ENCODE measurements at regions not wholly inside any gene's neighbourhood (a gene's known extent, or its start where the extent isn't known, plus 50 kb on each side); places are given as distances from the start of the nearest gene placed in this dataset.
"Not testable (repeated sequence)": the region's sequence is repeated elsewhere in the genome, so short reads cannot be mapped to it uniquely, and the experiment has no call there.

DNA sequence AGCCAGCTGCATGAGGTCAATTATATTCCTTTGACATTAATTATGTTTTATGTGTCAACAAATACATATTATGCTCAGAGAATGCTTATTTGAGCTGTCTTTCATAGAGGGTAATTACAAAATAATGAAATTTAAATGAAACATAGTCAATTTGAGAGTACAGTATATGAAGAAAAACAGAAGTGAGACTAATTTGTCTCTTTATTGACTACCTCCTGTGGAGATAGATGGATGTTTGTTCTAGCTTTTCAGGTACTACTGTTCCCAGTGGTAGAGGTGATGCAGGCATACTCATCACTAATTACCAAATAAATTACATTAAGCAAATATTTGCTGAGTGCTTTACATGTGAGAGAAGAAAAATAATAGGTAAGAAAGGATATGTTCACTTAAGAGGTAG lies 1129.6 kb downstream of the OTOL1 start:
- Mint-ChIP-seq H3K9me3 (peaks cover 26% of the 10 kb centered on the region), H3K27me3 (no peaks in the 10 kb centered on the region), H3K27ac (no peak overlapping the region), H3K4me1 (ENCODE audit: low read depth) (no peaks in the 10 kb centered on the region), H3K36me3 (ENCODE audit: low read depth) (no peaks in the 10 kb centered on the region), H3K4me3 (no peak overlapping the region)
- intact Hi-C loops (cut with micrococcal nuclease): no loop called here

DNA sequence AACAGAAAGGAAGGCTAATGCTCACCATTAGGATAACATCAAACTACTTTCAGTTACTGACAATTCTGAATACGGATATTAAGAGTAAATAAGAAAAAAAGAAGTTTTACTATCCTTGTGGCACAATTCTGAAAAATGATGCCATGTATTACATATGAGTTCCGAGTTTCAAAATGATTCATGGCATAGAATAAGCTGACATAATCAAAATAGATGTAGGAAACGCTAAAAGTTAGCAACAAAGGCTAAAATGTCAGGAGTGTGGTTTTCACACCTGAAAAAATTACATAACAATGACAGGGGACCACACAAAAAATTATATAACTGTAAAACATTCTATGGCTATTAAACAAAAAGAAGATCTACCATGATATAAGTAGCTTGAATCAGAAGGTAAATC lies 1131.9 kb downstream of the OTOL1 start:
- Mint-ChIP-seq H3K4me1 (ENCODE audit: low read depth) (no peaks in the 10 kb centered on the region), H3K36me3 (ENCODE audit: low read depth) (no peaks in the 10 kb centered on the region), H3K9me3 (peaks cover 4% of the 10 kb centered on the region), H3K27me3 (no peaks in the 10 kb centered on the region), H3K4me3 (no peak overlapping the region), H3K27ac (no peak overlapping the region)
- intact Hi-C loops (cut with micrococcal nuclease): no loop called here

DNA sequence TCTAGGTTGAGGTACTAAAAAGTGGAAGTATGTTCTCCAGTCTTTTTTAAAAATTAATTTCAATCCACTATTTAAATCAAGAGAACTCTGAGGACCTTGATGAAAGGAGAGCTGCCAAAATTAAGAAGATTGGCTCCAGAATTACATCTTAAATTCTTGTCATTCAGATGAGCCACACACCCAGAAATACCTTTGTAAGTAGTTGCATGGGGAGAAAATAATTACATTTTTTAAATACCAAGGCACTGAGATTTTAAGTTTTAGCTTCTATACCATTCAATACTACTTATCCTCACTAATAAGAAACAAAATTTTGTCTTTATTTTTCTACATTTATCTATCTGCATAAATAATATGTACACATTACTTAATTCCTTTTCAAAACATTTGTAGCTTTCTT lies 1132.8 kb downstream of the OTOL1 start:
- H3K4me3 Mint-ChIP-seq: no peak overlapping the region
- no peaks in the 10 kb centered on the region for H3K36me3 Mint-ChIP-seq (ENCODE audit: low read depth)
- H3K9me3 Mint-ChIP-seq: no peaks in the 10 kb centered on the region
- intact Hi-C loops (cut with micrococcal nuclease): no loop called here
- H3K27ac Mint-ChIP-seq: no peak overlapping the region
- no peaks in the 10 kb centered on the region for H3K4me1 Mint-ChIP-seq (ENCODE audit: low read depth)
- no peaks in the 10 kb centered on the region for H3K27me3 Mint-ChIP-seq

DNA sequence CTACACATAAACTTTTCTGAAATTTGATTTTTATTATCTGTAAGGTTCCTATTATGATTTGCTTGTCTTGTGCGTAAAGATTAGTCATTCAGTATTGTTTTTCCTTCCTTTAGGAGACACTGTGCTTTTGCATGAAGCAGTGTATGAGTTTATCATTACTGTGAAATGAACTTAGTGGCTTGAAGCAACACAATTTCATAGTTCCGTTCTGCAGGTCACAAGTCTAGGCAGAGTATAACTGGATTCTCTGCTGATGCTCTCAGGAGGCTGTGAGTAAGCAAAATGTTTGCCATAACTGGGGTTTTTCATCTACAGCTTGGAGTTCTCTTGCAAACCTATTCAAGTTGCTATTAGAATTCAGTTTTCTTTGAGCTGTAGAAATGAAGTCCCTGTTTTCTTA lies 1136.1 kb downstream of the OTOL1 start:
- no peak overlapping the region for H3K27ac Mint-ChIP-seq
- no peaks in the 10 kb centered on the region for H3K27me3 Mint-ChIP-seq
- no peaks in the 10 kb centered on the region for H3K4me1 Mint-ChIP-seq (ENCODE audit: low read depth)
- H3K9me3 Mint-ChIP-seq: peaks cover 13% of the 10 kb centered on the region
- H3K36me3 Mint-ChIP-seq (ENCODE audit: low read depth): no peaks in the 10 kb centered on the region
- no peak overlapping the region for H3K4me3 Mint-ChIP-seq
- intact Hi-C loops (cut with micrococcal nuclease): no loop called here

DNA sequence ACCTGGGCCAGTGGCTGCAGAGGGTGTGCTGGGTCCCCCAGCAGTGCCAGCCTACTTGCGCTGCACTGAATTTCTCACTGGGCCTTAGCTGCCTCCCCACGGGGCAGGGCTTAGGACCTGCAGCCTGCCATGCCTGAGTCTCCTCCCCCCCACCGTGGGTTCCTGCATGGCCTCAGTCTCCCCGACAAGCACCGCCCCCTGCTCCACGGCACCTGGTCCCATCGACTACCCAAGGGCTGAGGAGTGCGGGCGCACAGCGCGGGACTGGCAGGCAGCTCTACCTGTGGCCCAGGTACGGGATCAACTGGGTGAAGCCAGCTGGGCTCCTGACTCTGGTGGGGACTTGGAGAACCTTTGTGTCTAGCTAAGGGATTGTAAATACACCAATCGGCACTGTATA lies 1143.6 kb downstream of the OTOL1 start:
- H3K27me3 Mint-ChIP-seq; H3K4me3 Mint-ChIP-seq; H3K27ac Mint-ChIP-seq; H3K36me3 Mint-ChIP-seq (ENCODE audit: low read depth); intact Hi-C loops (cut with micrococcal nuclease); H3K4me1 Mint-ChIP-seq (ENCODE audit: low read depth): not testable (repeated sequence)
- peaks cover 30% of the 10 kb centered on the region for H3K9me3 Mint-ChIP-seq

DNA sequence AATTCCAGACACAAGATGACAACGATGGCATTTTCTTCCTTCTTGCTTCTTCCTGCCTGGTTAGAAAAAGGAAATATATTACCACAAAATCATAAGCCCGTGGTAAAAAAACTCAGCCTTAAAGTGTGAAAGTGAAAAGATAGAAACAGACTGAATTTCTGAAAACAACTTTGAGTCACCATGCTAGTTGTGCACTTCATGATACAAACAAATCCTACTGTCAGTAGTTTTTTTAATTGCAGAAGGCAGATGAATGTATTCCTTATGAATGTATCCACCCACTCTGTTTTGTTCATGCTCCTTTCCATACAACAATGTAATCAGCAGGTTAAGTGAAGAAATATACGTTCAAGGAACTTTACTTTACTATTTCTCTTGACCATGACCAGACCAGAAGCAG lies 1144.7 kb downstream of the OTOL1 start:
- Mint-ChIP-seq H3K36me3 (ENCODE audit: low read depth) (no peaks in the 10 kb centered on the region), H3K4me1 (ENCODE audit: low read depth) (no peaks in the 10 kb centered on the region), H3K27ac (no peak overlapping the region), H3K9me3 (peaks cover 26% of the 10 kb centered on the region), H3K4me3 (no peak overlapping the region), H3K27me3 (no peaks in the 10 kb centered on the region)
- intact Hi-C loops (cut with micrococcal nuclease): no loop called here

DNA sequence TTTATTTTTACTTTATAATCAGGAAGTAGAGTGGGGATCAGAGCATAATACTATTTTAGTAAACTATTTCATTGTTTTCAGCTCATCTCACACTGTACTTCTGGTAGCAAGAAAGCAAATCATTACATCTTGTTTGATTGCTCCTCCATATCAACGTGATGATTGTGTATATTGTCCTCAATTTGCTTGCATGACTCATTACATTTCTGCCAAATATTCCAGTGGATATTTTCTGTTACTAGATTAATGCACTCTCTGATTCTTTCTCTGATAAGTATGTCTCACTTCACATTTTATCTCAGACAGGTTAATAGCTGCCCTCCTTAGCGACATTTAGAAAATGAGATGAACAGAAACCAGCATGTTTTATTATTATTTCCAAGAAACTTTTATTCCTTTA lies 1145.3 kb downstream of the OTOL1 start:
- Mint-ChIP-seq H3K36me3 (ENCODE audit: low read depth) (no peaks in the 10 kb centered on the region), H3K9me3 (peaks cover 28% of the 10 kb centered on the region), H3K4me3 (no peak overlapping the region), H3K4me1 (ENCODE audit: low read depth) (no peaks in the 10 kb centered on the region), H3K27me3 (no peaks in the 10 kb centered on the region), H3K27ac (no peak overlapping the region)
- intact Hi-C loops (cut with micrococcal nuclease): no loop called here

DNA sequence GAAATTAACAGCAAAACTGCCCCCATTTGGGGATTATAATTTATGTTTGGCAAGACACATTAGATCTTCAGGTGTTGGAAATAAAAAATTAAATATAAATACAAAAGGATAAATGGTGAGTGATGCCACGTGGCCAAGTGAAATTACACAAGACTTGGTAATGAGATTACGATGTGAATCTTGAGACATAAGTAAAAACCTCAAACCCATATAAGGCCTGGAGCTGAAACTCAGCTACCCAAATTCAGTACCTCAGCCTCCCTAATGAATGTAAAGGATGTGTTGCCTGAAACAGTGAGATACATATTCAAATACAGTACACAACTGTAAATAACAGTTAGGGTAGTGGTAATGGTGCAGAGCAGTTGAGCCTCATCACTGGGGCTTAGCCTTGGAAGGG lies 1146.6 kb downstream of the OTOL1 start:
- H3K4me3 Mint-ChIP-seq: no peak overlapping the region
- H3K4me1 Mint-ChIP-seq (ENCODE audit: low read depth): no peaks in the 10 kb centered on the region
- no peak overlapping the region for H3K27ac Mint-ChIP-seq
- no peaks in the 10 kb centered on the region for H3K27me3 Mint-ChIP-seq
- H3K9me3 Mint-ChIP-seq: peaks cover 31% of the 10 kb centered on the region
- no peaks in the 10 kb centered on the region for H3K36me3 Mint-ChIP-seq (ENCODE audit: low read depth)
- intact Hi-C loops (cut with micrococcal nuclease): no loop called here

DNA sequence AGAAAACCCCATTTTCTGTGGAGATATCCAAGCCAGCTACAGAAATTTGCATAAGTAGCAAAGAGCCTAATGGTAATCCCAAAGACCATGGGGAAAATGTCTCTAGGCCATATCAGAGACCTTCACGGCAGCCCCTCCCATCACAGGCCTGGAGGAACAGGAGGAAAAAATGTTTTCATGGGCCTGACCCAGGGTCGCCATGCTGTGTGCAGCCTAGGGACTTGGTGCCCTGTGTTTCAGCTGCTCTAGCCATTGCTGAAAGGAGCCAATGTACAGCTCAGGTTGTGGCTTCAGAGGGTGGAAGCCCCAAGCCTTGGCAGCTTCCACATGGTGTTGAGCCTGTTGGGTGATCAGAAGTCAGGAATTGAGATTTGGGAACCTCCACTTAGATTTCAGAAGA lies 1150.7 kb downstream of the OTOL1 start:
- H3K27me3 Mint-ChIP-seq: no peaks in the 10 kb centered on the region
- no peak overlapping the region for H3K27ac Mint-ChIP-seq
- peaks cover 32% of the 10 kb centered on the region for H3K9me3 Mint-ChIP-seq
- no peaks in the 10 kb centered on the region for H3K4me1 Mint-ChIP-seq (ENCODE audit: low read depth)
- H3K4me3 Mint-ChIP-seq: no peak overlapping the region
- intact Hi-C loops (cut with micrococcal nuclease): no loop called here
- H3K36me3 Mint-ChIP-seq (ENCODE audit: low read depth): no peaks in the 10 kb centered on the region

DNA sequence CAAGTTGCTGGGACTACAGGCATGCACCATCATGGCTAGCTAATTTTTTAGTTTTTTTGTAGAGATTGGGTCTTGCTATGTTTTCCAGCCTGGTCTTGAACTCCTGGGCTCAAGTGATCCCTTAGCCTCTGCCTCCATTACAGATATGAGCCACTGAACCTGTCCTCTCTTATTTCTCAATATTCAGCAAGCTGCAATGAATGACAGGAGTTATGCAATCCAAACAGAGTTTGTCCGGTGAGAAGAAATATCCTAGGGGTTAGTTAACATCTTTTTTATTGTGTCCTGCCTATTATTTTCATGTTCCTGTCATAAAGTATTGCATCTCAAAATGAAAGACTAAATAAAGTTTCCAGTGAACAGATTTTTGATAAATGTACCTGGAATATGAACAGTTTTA lies 1161.4 kb downstream of the OTOL1 start:
- Mint-ChIP-seq H3K27ac (no peak overlapping the region), H3K4me3 (no peak overlapping the region), H3K9me3 (peaks cover 31% of the 10 kb centered on the region), H3K36me3 (ENCODE audit: low read depth) (no peaks in the 10 kb centered on the region), H3K27me3 (no peaks in the 10 kb centered on the region), H3K4me1 (ENCODE audit: low read depth) (no peaks in the 10 kb centered on the region)
- intact Hi-C loops (cut with micrococcal nuclease): no loop called here

DNA sequence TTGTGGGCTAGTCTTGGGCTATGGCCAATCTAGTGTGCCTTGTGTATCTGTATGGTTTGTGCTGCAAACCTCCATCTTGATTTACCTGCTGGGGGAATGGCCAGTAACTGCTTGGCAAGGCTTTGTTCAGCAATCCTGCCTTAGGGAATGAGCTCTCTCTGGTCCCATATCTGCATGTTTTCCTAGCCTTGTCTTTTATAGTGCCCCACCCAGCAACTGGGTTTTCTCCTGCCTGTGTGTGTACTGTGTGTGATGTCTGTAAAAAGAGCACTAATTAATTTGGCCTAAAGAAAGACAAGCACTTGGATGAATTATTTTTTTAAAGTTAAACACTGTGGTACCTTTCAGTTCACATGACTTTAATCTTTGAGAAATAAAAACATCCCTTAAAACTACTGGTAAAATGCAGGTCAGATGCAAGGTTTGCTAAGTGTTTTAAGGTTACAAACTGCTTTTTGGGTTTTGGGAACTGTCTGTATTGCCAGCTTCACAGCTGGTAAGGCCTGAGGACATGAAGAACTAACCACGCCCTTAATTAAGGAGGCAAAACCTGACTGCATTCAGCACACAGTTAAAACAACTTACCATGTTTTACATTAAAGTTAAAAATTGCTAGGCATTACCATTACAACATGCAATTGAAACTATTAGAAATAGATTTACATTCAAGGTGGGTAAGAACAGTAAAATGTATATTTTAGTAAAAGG lies 1169.2 kb downstream of the OTOL1 start:
- Mint-ChIP-seq H3K4me1 (ENCODE audit: low read depth) (no peaks in the 10 kb centered on the region), H3K36me3 (ENCODE audit: low read depth) (no peaks in the 10 kb centered on the region), H3K4me3 (no peak overlapping the region), H3K27ac (no peak overlapping the region), H3K9me3 (peaks cover 11% of the 10 kb centered on the region), H3K27me3 (no peaks in the 10 kb centered on the region)
- intact Hi-C loops (cut with micrococcal nuclease): no loop called here

DNA sequence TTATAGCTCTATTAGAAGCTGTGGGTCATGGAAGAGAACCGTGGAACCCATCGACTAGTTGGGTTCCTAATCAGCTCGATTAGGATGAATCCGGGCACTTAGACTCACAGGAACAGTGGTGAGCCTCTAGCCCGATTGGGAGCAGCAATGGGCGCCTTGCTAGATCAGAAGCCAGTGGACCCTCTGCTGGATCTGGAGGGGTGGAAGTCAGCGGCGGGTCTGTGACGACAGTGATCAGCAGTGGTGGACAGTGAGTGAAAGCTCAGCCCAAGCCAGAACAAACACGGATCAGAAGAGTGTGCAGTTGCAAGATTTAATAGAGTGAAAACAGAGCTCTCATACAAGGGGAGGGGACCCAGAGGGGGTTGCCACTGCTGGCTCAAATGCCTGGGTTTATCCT lies 1170.2 kb downstream of the OTOL1 start:
- intact Hi-C loops (cut with micrococcal nuclease): no loop called here
- Mint-ChIP-seq H3K27me3 (no peaks in the 10 kb centered on the region), H3K4me1 (ENCODE audit: low read depth) (no peaks in the 10 kb centered on the region), H3K4me3 (no peak overlapping the region), H3K9me3 (peaks cover 11% of the 10 kb centered on the region), H3K36me3 (ENCODE audit: low read depth) (no peaks in the 10 kb centered on the region), H3K27ac (no peak overlapping the region)

DNA sequence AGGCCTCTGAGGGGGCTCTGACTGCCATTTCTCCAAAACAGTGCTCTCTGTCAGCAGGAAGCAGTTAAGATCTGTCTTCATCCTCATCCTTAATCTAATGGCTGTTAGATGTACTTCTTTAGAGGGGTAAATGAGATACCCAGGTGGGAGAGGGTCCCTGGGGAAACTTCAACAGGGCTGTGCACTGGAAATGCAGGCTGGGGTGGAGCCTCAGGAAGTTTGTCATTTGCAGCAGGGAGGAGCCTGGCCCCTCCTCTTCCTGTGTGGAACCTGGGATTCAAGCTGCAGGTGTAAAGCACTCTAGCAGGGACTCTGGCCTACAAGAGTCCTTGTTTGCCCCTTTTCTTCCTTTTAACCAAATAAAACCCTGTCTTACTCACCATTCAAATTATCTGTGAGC lies 1173.6 kb downstream of the OTOL1 start:
- H3K27me3 Mint-ChIP-seq: no peaks in the 10 kb centered on the region
- H3K4me1 Mint-ChIP-seq (ENCODE audit: low read depth): no peaks in the 10 kb centered on the region
- no peak overlapping the region for H3K4me3 Mint-ChIP-seq
- no peak overlapping the region for H3K27ac Mint-ChIP-seq
- H3K36me3 Mint-ChIP-seq (ENCODE audit: low read depth): no peaks in the 10 kb centered on the region
- intact Hi-C loops (cut with micrococcal nuclease): no loop called here
- no peaks in the 10 kb centered on the region for H3K9me3 Mint-ChIP-seq

DNA sequence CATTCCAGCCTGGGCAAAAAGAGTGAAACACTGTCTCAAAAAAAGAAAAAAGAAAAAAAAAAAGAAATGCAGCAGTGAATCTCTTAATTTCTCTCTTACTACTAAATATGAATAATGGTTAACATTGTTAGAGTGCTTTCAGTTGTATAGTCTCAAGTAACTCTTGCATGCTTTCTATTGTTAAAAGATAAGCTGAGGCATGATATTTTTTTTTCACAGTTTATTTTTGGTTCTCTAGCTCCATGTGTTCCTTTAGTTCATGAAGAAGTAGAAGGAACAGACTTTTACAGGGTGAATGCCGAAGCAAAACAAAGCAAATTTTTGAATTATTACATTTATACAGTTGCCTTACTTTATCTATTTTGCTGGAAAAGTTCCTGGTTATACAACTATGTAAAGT lies 1180.9 kb downstream of the OTOL1 start:
- Mint-ChIP-seq H3K4me3 (no peak overlapping the region), H3K9me3 (no peaks in the 10 kb centered on the region), H3K4me1 (ENCODE audit: low read depth) (no peaks in the 10 kb centered on the region), H3K27me3 (no peaks in the 10 kb centered on the region), H3K27ac (no peak overlapping the region), H3K36me3 (ENCODE audit: low read depth) (no peaks in the 10 kb centered on the region)
- intact Hi-C loops (cut with micrococcal nuclease): no loop called here

DNA sequence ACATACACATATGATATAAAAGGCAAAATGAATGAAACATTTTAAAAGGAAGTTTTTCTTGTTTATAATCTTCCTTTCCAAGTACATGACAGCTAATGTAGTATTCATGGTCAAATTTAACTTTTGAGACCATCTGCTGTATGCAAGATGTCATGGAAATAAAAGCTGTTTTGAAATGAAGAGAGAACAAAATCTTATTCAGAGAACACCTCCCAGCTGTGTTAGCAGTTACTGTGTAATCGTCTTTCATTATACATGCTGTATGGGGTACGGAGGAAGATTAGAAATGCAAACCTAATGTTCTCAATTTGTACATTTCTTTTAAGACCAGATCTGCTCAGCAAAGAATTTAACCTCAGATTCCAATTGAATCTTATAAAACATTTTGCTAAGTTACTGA lies 1182.3 kb downstream of the OTOL1 start:
- Mint-ChIP-seq H3K4me1 (ENCODE audit: low read depth) (no peaks in the 10 kb centered on the region), H3K36me3 (ENCODE audit: low read depth) (no peaks in the 10 kb centered on the region), H3K4me3 (no peak overlapping the region), H3K27ac (no peak overlapping the region), H3K27me3 (no peaks in the 10 kb centered on the region), H3K9me3 (no peaks in the 10 kb centered on the region)
- intact Hi-C loops (cut with micrococcal nuclease): no loop called here

Measured in dendritic cell treated with granulocyte-macrophage colony-stimulating factor and Interleukin-4, amounts not matched to agents 40 ng/mL and 50 ng/mL, for 4 days (primary cell).